HL-60 (cell line): ENCODE measurements at regions not wholly inside any gene's neighbourhood (a gene's known extent, or its start where the extent isn't known, plus 50 kb on each side); places are given as distances from the start of the nearest gene placed in this dataset.

Experiments used
- TF ChIP-seq, protein P1 (sequence below): IDR thresholded peaks from one replicate; pipeline ENCODE4 v1.5.1; 2011; ENCODE audit warnings: low read length, control low read depth, inconsistent platforms; ENCODE audit not compliant: insufficient read depth
- TF ChIP-seq, protein P2 (sequence below): IDR thresholded peaks from 2 replicates; pipeline ENCODE4 v1.6.1; 2012; ENCODE audit warnings: low read depth; ENCODE audit not compliant: insufficient replicate concordance

DNA sequence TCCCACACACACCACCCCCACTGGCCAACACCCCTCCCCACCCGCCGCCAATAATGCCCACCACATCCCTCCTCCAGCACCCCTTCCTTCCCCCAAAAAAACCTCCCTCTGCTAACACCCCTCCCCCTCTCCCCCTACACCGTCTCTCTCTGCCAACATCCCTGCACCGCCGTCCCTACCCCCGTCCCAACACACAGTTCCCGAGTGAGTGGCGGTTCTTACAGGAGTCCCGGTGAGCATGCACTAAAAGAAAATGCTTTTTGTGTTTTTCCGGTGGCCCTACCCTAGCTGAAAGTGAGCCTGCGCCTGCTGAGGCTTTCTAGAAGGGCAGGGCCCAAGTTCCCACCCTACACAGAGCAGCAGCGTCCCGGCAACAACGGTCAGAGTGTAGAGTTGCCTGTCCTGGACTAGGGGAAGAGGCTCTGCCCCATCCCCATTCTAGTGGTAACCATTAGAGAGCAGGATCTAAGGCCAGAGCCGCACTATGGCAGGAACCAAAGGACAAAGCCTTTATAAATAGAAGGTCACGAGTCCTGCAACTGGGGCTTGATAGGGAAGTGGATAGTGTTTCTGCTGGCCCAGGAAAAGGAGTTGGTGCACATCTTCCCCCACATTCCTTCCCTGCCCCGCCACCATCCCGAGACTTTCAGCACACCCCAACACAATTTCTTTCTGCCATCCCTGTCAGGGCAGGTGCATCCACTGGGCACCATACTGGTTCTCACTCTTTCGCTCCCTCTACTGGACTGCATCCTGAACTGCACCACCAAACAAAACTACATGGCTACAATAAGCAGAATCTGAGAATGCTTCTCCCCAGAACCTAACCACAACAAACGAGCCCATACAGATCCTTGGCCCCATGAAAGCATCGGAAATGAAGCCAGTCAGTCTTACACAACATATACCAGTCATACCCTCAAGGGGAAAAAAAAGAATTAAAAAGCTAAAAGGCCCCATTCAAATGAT lies 78.1 kb upstream of the PAGE3 start:
- TF ChIP-seq, protein P1, sequence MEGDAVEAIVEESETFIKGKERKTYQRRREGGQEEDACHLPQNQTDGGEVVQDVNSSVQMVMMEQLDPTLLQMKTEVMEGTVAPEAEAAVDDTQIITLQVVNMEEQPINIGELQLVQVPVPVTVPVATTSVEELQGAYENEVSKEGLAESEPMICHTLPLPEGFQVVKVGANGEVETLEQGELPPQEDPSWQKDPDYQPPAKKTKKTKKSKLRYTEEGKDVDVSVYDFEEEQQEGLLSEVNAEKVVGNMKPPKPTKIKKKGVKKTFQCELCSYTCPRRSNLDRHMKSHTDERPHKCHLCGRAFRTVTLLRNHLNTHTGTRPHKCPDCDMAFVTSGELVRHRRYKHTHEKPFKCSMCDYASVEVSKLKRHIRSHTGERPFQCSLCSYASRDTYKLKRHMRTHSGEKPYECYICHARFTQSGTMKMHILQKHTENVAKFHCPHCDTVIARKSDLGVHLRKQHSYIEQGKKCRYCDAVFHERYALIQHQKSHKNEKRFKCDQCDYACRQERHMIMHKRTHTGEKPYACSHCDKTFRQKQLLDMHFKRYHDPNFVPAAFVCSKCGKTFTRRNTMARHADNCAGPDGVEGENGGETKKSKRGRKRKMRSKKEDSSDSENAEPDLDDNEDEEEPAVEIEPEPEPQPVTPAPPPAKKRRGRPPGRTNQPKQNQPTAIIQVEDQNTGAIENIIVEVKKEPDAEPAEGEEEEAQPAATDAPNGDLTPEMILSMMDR = peak; percentile 20
- TF ChIP-seq, protein P2, sequence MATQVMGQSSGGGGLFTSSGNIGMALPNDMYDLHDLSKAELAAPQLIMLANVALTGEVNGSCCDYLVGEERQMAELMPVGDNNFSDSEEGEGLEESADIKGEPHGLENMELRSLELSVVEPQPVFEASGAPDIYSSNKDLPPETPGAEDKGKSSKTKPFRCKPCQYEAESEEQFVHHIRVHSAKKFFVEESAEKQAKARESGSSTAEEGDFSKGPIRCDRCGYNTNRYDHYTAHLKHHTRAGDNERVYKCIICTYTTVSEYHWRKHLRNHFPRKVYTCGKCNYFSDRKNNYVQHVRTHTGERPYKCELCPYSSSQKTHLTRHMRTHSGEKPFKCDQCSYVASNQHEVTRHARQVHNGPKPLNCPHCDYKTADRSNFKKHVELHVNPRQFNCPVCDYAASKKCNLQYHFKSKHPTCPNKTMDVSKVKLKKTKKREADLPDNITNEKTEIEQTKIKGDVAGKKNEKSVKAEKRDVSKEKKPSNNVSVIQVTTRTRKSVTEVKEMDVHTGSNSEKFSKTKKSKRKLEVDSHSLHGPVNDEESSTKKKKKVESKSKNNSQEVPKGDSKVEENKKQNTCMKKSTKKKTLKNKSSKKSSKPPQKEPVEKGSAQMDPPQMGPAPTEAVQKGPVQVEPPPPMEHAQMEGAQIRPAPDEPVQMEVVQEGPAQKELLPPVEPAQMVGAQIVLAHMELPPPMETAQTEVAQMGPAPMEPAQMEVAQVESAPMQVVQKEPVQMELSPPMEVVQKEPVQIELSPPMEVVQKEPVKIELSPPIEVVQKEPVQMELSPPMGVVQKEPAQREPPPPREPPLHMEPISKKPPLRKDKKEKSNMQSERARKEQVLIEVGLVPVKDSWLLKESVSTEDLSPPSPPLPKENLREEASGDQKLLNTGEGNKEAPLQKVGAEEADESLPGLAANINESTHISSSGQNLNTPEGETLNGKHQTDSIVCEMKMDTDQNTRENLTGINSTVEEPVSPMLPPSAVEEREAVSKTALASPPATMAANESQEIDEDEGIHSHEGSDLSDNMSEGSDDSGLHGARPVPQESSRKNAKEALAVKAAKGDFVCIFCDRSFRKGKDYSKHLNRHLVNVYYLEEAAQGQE = no peak
